ENCODE measurements at regions not wholly inside any gene's neighbourhood (a gene's known extent, or its start where the extent isn't known, plus 50 kb on each side); places are given as distances from the start of the nearest gene placed in this dataset.

DNA sequence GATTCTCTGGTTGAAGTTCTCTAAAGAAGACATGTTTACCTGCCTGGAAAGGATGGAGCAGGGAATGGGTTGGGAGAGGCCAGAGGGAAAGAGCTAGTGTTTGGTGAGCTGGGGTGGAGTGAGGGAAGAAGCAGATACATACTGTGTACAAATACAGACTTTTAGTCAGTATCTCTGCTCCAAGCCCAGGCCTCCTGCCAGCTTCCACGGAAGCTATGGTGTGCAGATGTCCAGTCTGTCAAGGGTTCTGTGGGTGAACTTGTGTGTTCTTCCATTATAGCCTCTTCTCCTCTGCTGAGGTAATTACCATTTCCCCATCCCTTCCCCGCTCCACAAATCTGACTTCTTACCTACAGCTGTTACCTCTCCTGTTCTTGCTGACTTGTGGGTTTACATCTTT, 208.6 kb downstream of the HRH4 start:
- H3K23ac ChIP-seq (ENCODE audit: low read depth, low read length, poor library complexity), result no peak overlapping the region
- H3K9ac ChIP-seq (ENCODE audit: low read depth, low read length, poor library complexity), result no peak overlapping the region
- no peaks in the 10 kb centered on the region for H3K79me1 ChIP-seq (ENCODE audit: low read depth, low read length)
- no peaks in the 10 kb centered on the region for H3K27me3 ChIP-seq (ENCODE audit: control insufficient read depth in 3 of 3, insufficient read depth in 3 of 3, low read depth in 1 of 3, low read length in 3 of 3)
- no peak overlapping the region for H3K4ac ChIP-seq (ENCODE audit: low read length)
- no CpG with 5 or more reads among the region's 2 CpGs for WGBS, 2 donors (ENCODE audit: extremely low coverage in 2 of 2, insufficient read length in 2 of 2, insufficient replicate concordance in 1 of 2)
- no peak overlapping the region for H3K14ac ChIP-seq (ENCODE audit: low read length)
- H3K9me3 ChIP-seq (replicated peaks in 1 of 2; ENCODE audit: control insufficient read depth in 2 of 2, insufficient read depth in 1 of 2, low read depth in 1 of 2, low read length in 2 of 2), result no peaks in the 10 kb centered on the region
- no peaks in the 10 kb centered on the region for H3K36me3 ChIP-seq (replicated peaks in 1 of 2; ENCODE audit: control insufficient read depth in 2 of 2, insufficient read depth in 2 of 2, low read length in 2 of 2)
- H3K4me2 ChIP-seq (ENCODE audit: insufficient read depth, low read length, poor library complexity, severe bottlenecking), result no peak overlapping the region
- H4K91ac ChIP-seq (ENCODE audit: low read depth, low read length, poor library complexity), result no peak overlapping the region
- no peak overlapping the region for H2AK5ac ChIP-seq (ENCODE audit: low read depth, low read length)
- H3K27ac ChIP-seq (replicated peaks; ENCODE audit: low read length), result no peak overlapping the region
- no peak overlapping the region for H4K8ac ChIP-seq (ENCODE audit: low read depth, low read length)
- no peak overlapping the region for H3K18ac ChIP-seq (ENCODE audit: low read length)
- H2BK5ac ChIP-seq (ENCODE audit: low read length), result no peak overlapping the region
- no peak overlapping the region for H2BK12ac ChIP-seq (ENCODE audit: low read length)
- no peak overlapping the region for H2AFZ ChIP-seq (ENCODE audit: low read length)
- H2BK120ac ChIP-seq (ENCODE audit: low read depth, low read length), result no peak overlapping the region
- H2BK15ac ChIP-seq (ENCODE audit: low read length), result no peak overlapping the region
- DNase-seq (ENCODE audit: low spot score), result no peak
- H3K4me3 ChIP-seq (ENCODE audit: low read length in 2 of 2), result no peak overlapping the region
- no peaks in the 10 kb centered on the region for H3K4me1 ChIP-seq (ENCODE audit: control insufficient read depth in 2 of 2, insufficient read depth in 1 of 2, low read depth in 1 of 2, low read length in 2 of 2)

DNA sequence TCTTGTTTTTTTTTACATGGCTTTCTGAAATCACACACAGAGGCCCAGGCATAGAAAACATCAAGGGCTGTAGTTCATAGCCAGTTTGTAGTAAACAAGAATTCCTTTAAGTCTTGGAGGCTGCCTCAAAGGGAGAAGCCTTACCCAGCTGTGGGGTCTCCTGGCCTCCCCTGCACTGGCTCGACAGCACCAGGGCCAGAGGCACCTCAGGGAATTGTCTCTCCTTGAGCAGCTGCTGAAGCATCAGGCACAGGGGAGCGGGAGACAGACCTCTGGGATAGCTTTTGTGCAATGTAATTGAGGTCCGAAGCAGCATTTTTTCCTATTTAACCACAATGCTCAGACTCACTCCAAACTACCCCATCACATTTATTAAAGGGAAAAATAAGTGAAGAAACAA, 209.1 kb downstream of the HRH4 start:
- Histone ChIP-seq H2BK120ac (ENCODE audit: low read depth, low read length) (no peak overlapping the region), H4K8ac (ENCODE audit: low read depth, low read length) (no peak overlapping the region), H3K4me2 (ENCODE audit: insufficient read depth, low read length, poor library complexity, severe bottlenecking) (no peak overlapping the region), H3K27ac (replicated peaks; ENCODE audit: low read length) (no peak overlapping the region), H3K36me3 (replicated peaks in 1 of 2; ENCODE audit: control insufficient read depth in 2 of 2, insufficient read depth in 2 of 2, low read length in 2 of 2) (no peaks in the 10 kb centered on the region), H3K23ac (ENCODE audit: low read depth, low read length, poor library complexity) (no peak overlapping the region), H3K18ac (ENCODE audit: low read length) (no peak overlapping the region), H3K79me1 (ENCODE audit: low read depth, low read length) (no peaks in the 10 kb centered on the region), H2BK5ac (ENCODE audit: low read length) (no peak overlapping the region), H2AFZ (ENCODE audit: low read length) (no peak overlapping the region), H3K4ac (ENCODE audit: low read length) (no peak overlapping the region), H3K27me3 (ENCODE audit: control insufficient read depth in 3 of 3, insufficient read depth in 3 of 3, low read depth in 1 of 3, low read length in 3 of 3) (no peaks in the 10 kb centered on the region), H3K4me1 (ENCODE audit: control insufficient read depth in 2 of 2, insufficient read depth in 1 of 2, low read depth in 1 of 2, low read length in 2 of 2) (no peaks in the 10 kb centered on the region), H2AK5ac (ENCODE audit: low read depth, low read length) (no peak overlapping the region), H3K14ac (ENCODE audit: low read length) (no peak overlapping the region), H4K91ac (ENCODE audit: low read depth, low read length, poor library complexity) (no peak overlapping the region), H3K9me3 (replicated peaks in 1 of 2; ENCODE audit: control insufficient read depth in 2 of 2, insufficient read depth in 1 of 2, low read depth in 1 of 2, low read length in 2 of 2) (no peaks in the 10 kb centered on the region), H3K4me3 (ENCODE audit: low read length in 2 of 2) (no peak overlapping the region), H2BK15ac (ENCODE audit: low read length) (no peak overlapping the region), H2BK12ac (ENCODE audit: low read length) (no peak overlapping the region), H3K9ac (ENCODE audit: low read depth, low read length, poor library complexity) (no peak overlapping the region)
- WGBS, 2 donors (ENCODE audit: extremely low coverage in 2 of 2, insufficient read length in 2 of 2, insufficient replicate concordance in 1 of 2), result no CpG with 5 or more reads among the region's 3 CpGs
- no peak for DNase-seq (ENCODE audit: low spot score)

- Histone ChIP-seq H2BK5ac (ENCODE audit: low read length) (no peak overlapping the region), H3K23ac (ENCODE audit: low read depth, low read length, poor library complexity) (no peak overlapping the region), H3K4me1 (ENCODE audit: control insufficient read depth in 2 of 2, insufficient read depth in 1 of 2, low read depth in 1 of 2, low read length in 2 of 2) (no peaks in the 10 kb centered on the region), H4K8ac (ENCODE audit: low read depth, low read length) (no peak overlapping the region), H3K79me1 (ENCODE audit: low read depth, low read length) (no peaks in the 10 kb centered on the region), H2AK5ac (ENCODE audit: low read depth, low read length) (no peak overlapping the region), H3K27me3 (ENCODE audit: control insufficient read depth in 3 of 3, insufficient read depth in 3 of 3, low read depth in 1 of 3, low read length in 3 of 3) (no peaks in the 10 kb centered on the region), H3K4me3 (ENCODE audit: low read length in 2 of 2) (no peak overlapping the region), H3K9me3 (replicated peaks in 1 of 2; ENCODE audit: control insufficient read depth in 2 of 2, insufficient read depth in 1 of 2, low read depth in 1 of 2, low read length in 2 of 2) (no peaks in the 10 kb centered on the region), H2BK120ac (ENCODE audit: low read depth, low read length) (no peak overlapping the region), H3K9ac (ENCODE audit: low read depth, low read length, poor library complexity) (no peak overlapping the region), H2AFZ (ENCODE audit: low read length) (no peak overlapping the region), H3K36me3 (replicated peaks in 1 of 2; ENCODE audit: control insufficient read depth in 2 of 2, insufficient read depth in 2 of 2, low read length in 2 of 2) (no peaks in the 10 kb centered on the region), H3K14ac (ENCODE audit: low read length) (no peak overlapping the region), H3K4ac (ENCODE audit: low read length) (no peak overlapping the region), H3K27ac (replicated peaks; ENCODE audit: low read length) (no peak overlapping the region), H4K91ac (ENCODE audit: low read depth, low read length, poor library complexity) (no peak overlapping the region), H2BK12ac (ENCODE audit: low read length) (no peak overlapping the region), H3K4me2 (ENCODE audit: insufficient read depth, low read length, poor library complexity, severe bottlenecking) (no peak overlapping the region), H3K18ac (ENCODE audit: low read length) (no peak overlapping the region), H2BK15ac (ENCODE audit: low read length) (no peak overlapping the region)
- WGBS, 2 donors (ENCODE audit: extremely low coverage in 2 of 2, insufficient read length in 2 of 2, insufficient replicate concordance in 1 of 2), result no CpG with 5 or more reads among the region's 9 CpGs
- no peak for DNase-seq (ENCODE audit: low spot score)
These were observed 211.9 kb downstream of the HRH4 start for GRCh38 chr18:24672165-24672941.

GRCh38 chr18:24674200-24674599, 213.8 kb downstream of the HRH4 start:
- H3K27ac ChIP-seq (replicated peaks; ENCODE audit: low read length), result no peak overlapping the region
- no peak overlapping the region for H4K8ac ChIP-seq (ENCODE audit: low read depth, low read length)
- WGBS, 2 donors (ENCODE audit: extremely low coverage in 2 of 2, insufficient read length in 2 of 2, insufficient replicate concordance in 1 of 2), result no CpG with 5 or more reads among the region's 4 CpGs
- no peak overlapping the region for H3K4me3 ChIP-seq (ENCODE audit: low read length in 2 of 2)
- no peaks in the 10 kb centered on the region for H3K9me3 ChIP-seq (replicated peaks in 1 of 2; ENCODE audit: control insufficient read depth in 2 of 2, insufficient read depth in 1 of 2, low read depth in 1 of 2, low read length in 2 of 2)
- H2BK15ac ChIP-seq (ENCODE audit: low read length), result no peak overlapping the region
- no peak overlapping the region for H3K18ac ChIP-seq (ENCODE audit: low read length)
- H3K23ac ChIP-seq (ENCODE audit: low read depth, low read length, poor library complexity), result no peak overlapping the region
- H3K14ac ChIP-seq (ENCODE audit: low read length), result no peak overlapping the region
- no peaks in the 10 kb centered on the region for H3K79me1 ChIP-seq (ENCODE audit: low read depth, low read length)
- H2BK5ac ChIP-seq (ENCODE audit: low read length), result no peak overlapping the region
- no peaks in the 10 kb centered on the region for H3K27me3 ChIP-seq (ENCODE audit: control insufficient read depth in 3 of 3, insufficient read depth in 3 of 3, low read depth in 1 of 3, low read length in 3 of 3)
- no peak for DNase-seq (ENCODE audit: low spot score)
- H2BK12ac ChIP-seq (ENCODE audit: low read length), result no peak overlapping the region
- no peak overlapping the region for H4K91ac ChIP-seq (ENCODE audit: low read depth, low read length, poor library complexity)
- H3K4me2 ChIP-seq (ENCODE audit: insufficient read depth, low read length, poor library complexity, severe bottlenecking), result no peak overlapping the region
- H3K4me1 ChIP-seq (ENCODE audit: control insufficient read depth in 2 of 2, insufficient read depth in 1 of 2, low read depth in 1 of 2, low read length in 2 of 2), result no peaks in the 10 kb centered on the region
- H3K4ac ChIP-seq (ENCODE audit: low read length), result no peak overlapping the region
- no peak overlapping the region for H2AFZ ChIP-seq (ENCODE audit: low read length)
- H2BK120ac ChIP-seq (ENCODE audit: low read depth, low read length), result no peak overlapping the region
- H3K9ac ChIP-seq (ENCODE audit: low read depth, low read length, poor library complexity), result no peak overlapping the region
- H2AK5ac ChIP-seq (ENCODE audit: low read depth, low read length), result no peak overlapping the region
- H3K36me3 ChIP-seq (replicated peaks in 1 of 2; ENCODE audit: control insufficient read depth in 2 of 2, insufficient read depth in 2 of 2, low read length in 2 of 2), result no peaks in the 10 kb centered on the region
